A673 (cell line): ENCODE measurements at regions not wholly inside any gene's neighbourhood (a gene's known extent, or its start where the extent isn't known, plus 50 kb on each side); places are given as distances from the start of the nearest gene placed in this dataset.

Source experiments
- EZH2 ChIP-seq: fragments of 200-600 bp; sonication (generic); IDR thresholded peaks from 2 replicates; pipeline ENCODE4 v1.6.1; 2017; ENCODE audit warnings: borderline replicate concordance, low read depth, mild to moderate bottlenecking, mixed read lengths, antibody characterized with exemption, low read length; ENCODE audit not compliant: poor library complexity, severe bottlenecking
- TF ChIP-seq, protein P1 (sequence below): fragments of 300-800, 200-600 bp; sonication (generic); conservative IDR thresholded peaks from 2 replicates; pipeline ENCODE4 v1.5.1; 2017; ENCODE audit warnings: low read depth, mild to moderate bottlenecking, antibody characterized with exemption, low read length, moderate library complexity, mixed read lengths

- TF ChIP-seq, protein P1, sequence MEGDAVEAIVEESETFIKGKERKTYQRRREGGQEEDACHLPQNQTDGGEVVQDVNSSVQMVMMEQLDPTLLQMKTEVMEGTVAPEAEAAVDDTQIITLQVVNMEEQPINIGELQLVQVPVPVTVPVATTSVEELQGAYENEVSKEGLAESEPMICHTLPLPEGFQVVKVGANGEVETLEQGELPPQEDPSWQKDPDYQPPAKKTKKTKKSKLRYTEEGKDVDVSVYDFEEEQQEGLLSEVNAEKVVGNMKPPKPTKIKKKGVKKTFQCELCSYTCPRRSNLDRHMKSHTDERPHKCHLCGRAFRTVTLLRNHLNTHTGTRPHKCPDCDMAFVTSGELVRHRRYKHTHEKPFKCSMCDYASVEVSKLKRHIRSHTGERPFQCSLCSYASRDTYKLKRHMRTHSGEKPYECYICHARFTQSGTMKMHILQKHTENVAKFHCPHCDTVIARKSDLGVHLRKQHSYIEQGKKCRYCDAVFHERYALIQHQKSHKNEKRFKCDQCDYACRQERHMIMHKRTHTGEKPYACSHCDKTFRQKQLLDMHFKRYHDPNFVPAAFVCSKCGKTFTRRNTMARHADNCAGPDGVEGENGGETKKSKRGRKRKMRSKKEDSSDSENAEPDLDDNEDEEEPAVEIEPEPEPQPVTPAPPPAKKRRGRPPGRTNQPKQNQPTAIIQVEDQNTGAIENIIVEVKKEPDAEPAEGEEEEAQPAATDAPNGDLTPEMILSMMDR, result no peak
- no peak for TF ChIP-seq EZH2
Measured at GRCh38 chr10:9262770-9263169, 1208.3 kb downstream of the GATA3 start.
